ENCODE measurements at regions not wholly inside any gene's neighbourhood (a gene's known extent, or its start where the extent isn't known, plus 50 kb on each side); places are given as distances from the start of the nearest gene placed in this dataset.
"Not testable (repeated sequence)": the region's sequence is repeated elsewhere in the genome, so short reads cannot be mapped to it uniquely, and the experiment has no call there.

- H3K4me1 Mint-ChIP-seq (ENCODE audit: low read depth); H3K4me3 Mint-ChIP-seq; H3K27ac Mint-ChIP-seq; H3K27me3 Mint-ChIP-seq (ENCODE audit: low read depth); DNase-seq; ATAC-seq (replicated peaks in 1 of 2): not testable (repeated sequence)
- H3K9me3 Mint-ChIP-seq = peaks cover 11 to 15% of the 10 kb centered on the region in 2 donors
- H3K36me3 Mint-ChIP-seq (ENCODE audit: insufficient read depth in 2 of 2) = peaks cover 4 to 12% of the 10 kb centered on the region in 2 donors
Measured at GRCh38 chr6:4471515-4471914, 304.7 kb upstream of the CDYL start.

GRCh38 chr6:4470698-4471210, 305.4 kb upstream of the CDYL start:
- no peaks in the 10 kb centered on the region for H3K27me3 Mint-ChIP-seq (ENCODE audit: low read depth)
- no peak for ATAC-seq (replicated peaks in 1 of 2)
- no peak overlapping the region for H3K4me3 Mint-ChIP-seq

GRCh38 chr6:4466769-4467480, 309.3 kb upstream of the CDYL start:
- Mint-ChIP-seq H3K4me3 (no peak overlapping the region), H3K9me3 (peaks cover 4 to 10% of the 10 kb centered on the region in 2 donors), H3K4me1 (ENCODE audit: low read depth) (no peaks in the 10 kb centered on the region), H3K27ac (no peak overlapping the region), H3K27me3 (ENCODE audit: low read depth) (no peaks in the 10 kb centered on the region), H3K36me3 (ENCODE audit: insufficient read depth in 2 of 2) (peaks cover 0 to 9% of the 10 kb centered on the region in 2 donors)
- no peak for DNase-seq
- no peak for ATAC-seq (replicated peaks in 1 of 2)

More at GRCh38 chr6:4470698-4471210, 305.4 kb upstream of the CDYL start:
- DNase-seq = no peak
- peaks cover 5% of the 10 kb centered on the region for H3K4me1 Mint-ChIP-seq (ENCODE audit: low read depth)
- H3K9me3 Mint-ChIP-seq = peaks cover 11 to 15% of the 10 kb centered on the region in 2 donors
- peaks cover 4 to 12% of the 10 kb centered on the region in 2 donors for H3K36me3 Mint-ChIP-seq (ENCODE audit: insufficient read depth in 2 of 2)
- H3K27ac Mint-ChIP-seq = no peak overlapping the region

GRCh38 chr6:4466261-4466660, 309.9 kb upstream of the CDYL start:
- no peak for DNase-seq
- Mint-ChIP-seq H3K27ac (no peak overlapping the region), H3K4me1 (ENCODE audit: low read depth) (no peaks in the 10 kb centered on the region), H3K27me3 (ENCODE audit: low read depth) (no peaks in the 10 kb centered on the region), H3K4me3 (no peak overlapping the region), H3K36me3 (ENCODE audit: insufficient read depth in 2 of 2) (peaks cover 0 to 3% of the 10 kb centered on the region in 2 donors), H3K9me3 (peaks cover 3 to 5% of the 10 kb centered on the region in 2 donors)
- ATAC-seq (replicated peaks in 1 of 2) = no peak

- Mint-ChIP-seq H3K9me3 (no peaks in the 10 kb centered on the region), H3K4me1 (ENCODE audit: low read depth) (no peaks in the 10 kb centered on the region), H3K27ac (no peak overlapping the region), H3K36me3 (ENCODE audit: insufficient read depth in 2 of 2) (no peaks in the 10 kb centered on the region), H3K27me3 (ENCODE audit: low read depth) (no peaks in the 10 kb centered on the region), H3K4me3 (no peak overlapping the region)
- DNase-seq (no peak), ATAC-seq (replicated peaks in 1 of 2) (no peak)
Measured at GRCh38 chr6:4464638-4465037, 311.6 kb upstream of the CDYL start.

GRCh38 chr6:4463236-4463635, 313.0 kb upstream of the CDYL start:
- no peaks in the 10 kb centered on the region for H3K36me3 Mint-ChIP-seq (ENCODE audit: insufficient read depth in 2 of 2)
- DNase-seq (no peak), ATAC-seq (replicated peaks in 1 of 2) (no peak)
- H3K4me3 Mint-ChIP-seq = no peak overlapping the region
- H3K27ac Mint-ChIP-seq = no peak overlapping the region
- H3K9me3 Mint-ChIP-seq = no peaks in the 10 kb centered on the region
- H3K27me3 Mint-ChIP-seq (ENCODE audit: low read depth) = no peaks in the 10 kb centered on the region
- H3K4me1 Mint-ChIP-seq (ENCODE audit: low read depth) = no peaks in the 10 kb centered on the region

- DNase-seq (no peak), ATAC-seq (replicated peaks in 1 of 2) (no peak)
- Mint-ChIP-seq H3K36me3 (ENCODE audit: insufficient read depth in 2 of 2) (no peaks in the 10 kb centered on the region), H3K9me3 (no peaks in the 10 kb centered on the region), H3K4me1 (ENCODE audit: low read depth) (no peaks in the 10 kb centered on the region), H3K4me3 (no peak overlapping the region), H3K27me3 (ENCODE audit: low read depth) (no peaks in the 10 kb centered on the region), H3K27ac (no peak overlapping the region)
Measured at GRCh38 chr6:4460586-4461475, 315.4 kb upstream of the CDYL start.

GRCh38 chr6:4459996-4460395, 316.2 kb upstream of the CDYL start:
- H3K4me3 Mint-ChIP-seq = no peak overlapping the region
- H3K36me3 Mint-ChIP-seq (ENCODE audit: insufficient read depth in 2 of 2) = no peaks in the 10 kb centered on the region
- no peaks in the 10 kb centered on the region for H3K27me3 Mint-ChIP-seq (ENCODE audit: low read depth)
- no peak for ATAC-seq (replicated peaks in 1 of 2)
- H3K27ac Mint-ChIP-seq = no peak overlapping the region
- H3K4me1 Mint-ChIP-seq (ENCODE audit: low read depth) = no peaks in the 10 kb centered on the region
- H3K9me3 Mint-ChIP-seq = no peaks in the 10 kb centered on the region
- DNase-seq = no peak

GRCh38 chr6:4459032-4459431, 317.2 kb upstream of the CDYL start:
- no peak for ATAC-seq (replicated peaks in 1 of 2)
- Mint-ChIP-seq H3K27me3 (ENCODE audit: low read depth) (peaks cover 8% of the 10 kb centered on the region), H3K36me3 (ENCODE audit: insufficient read depth in 2 of 2) (no peaks in the 10 kb centered on the region), H3K4me3 (no peak overlapping the region), H3K9me3 (peaks cover 0 to under 1% of the 10 kb centered on the region in 2 donors), H3K27ac (no peak overlapping the region), H3K4me1 (ENCODE audit: low read depth) (no peaks in the 10 kb centered on the region)
- no peak for DNase-seq

GRCh38 chr6:4451718-4452117, 316.3 kb upstream of the ECI2 start:
- H3K36me3 Mint-ChIP-seq (ENCODE audit: insufficient read depth in 2 of 2) = peaks cover 0 to 3% of the 10 kb centered on the region in 2 donors
- H3K27ac Mint-ChIP-seq = no peak overlapping the region
- H3K9me3 Mint-ChIP-seq = peaks cover 3 to 5% of the 10 kb centered on the region in 2 donors
- DNase-seq = no peak
- H3K4me1 Mint-ChIP-seq (ENCODE audit: low read depth) = no peaks in the 10 kb centered on the region
- H3K4me3 Mint-ChIP-seq = no peak overlapping the region
- peaks cover 30% of the 10 kb centered on the region for H3K27me3 Mint-ChIP-seq (ENCODE audit: low read depth)
- no peak for ATAC-seq (replicated peaks in 1 of 2)

- peaks cover 30% of the 10 kb centered on the region for H3K27me3 Mint-ChIP-seq (ENCODE audit: low read depth)
- ATAC-seq (replicated peaks in 1 of 2) (no peak), DNase-seq (no peak)
- H3K36me3 Mint-ChIP-seq (ENCODE audit: insufficient read depth in 2 of 2) = peaks cover 0 to 3% of the 10 kb centered on the region in 2 donors
- H3K4me3 Mint-ChIP-seq = no peak overlapping the region
- H3K27ac Mint-ChIP-seq = no peak overlapping the region
- H3K4me1 Mint-ChIP-seq (ENCODE audit: low read depth) = no peaks in the 10 kb centered on the region
- peaks cover 3 to 5% of the 10 kb centered on the region in 2 donors for H3K9me3 Mint-ChIP-seq
Measured at GRCh38 chr6:4451081-4451480, 315.7 kb upstream of the ECI2 start.

GRCh38 chr6:4450237-4450636, 314.9 kb upstream of the ECI2 start:
- no peaks in the 10 kb centered on the region for H3K4me1 Mint-ChIP-seq (ENCODE audit: low read depth)
- peaks cover 3 to 5% of the 10 kb centered on the region in 2 donors for H3K9me3 Mint-ChIP-seq
- H3K36me3 Mint-ChIP-seq (ENCODE audit: insufficient read depth in 2 of 2) = peaks cover 0 to 3% of the 10 kb centered on the region in 2 donors
- ATAC-seq (replicated peaks in 1 of 2) (no peak), DNase-seq (no peak)
- no peak overlapping the region for H3K4me3 Mint-ChIP-seq
- H3K27ac Mint-ChIP-seq = no peak overlapping the region
- peaks cover 30% of the 10 kb centered on the region for H3K27me3 Mint-ChIP-seq (ENCODE audit: low read depth)

GRCh38 chr6:4449409-4449808, 314.0 kb upstream of the ECI2 start:
- Mint-ChIP-seq H3K27me3 (ENCODE audit: low read depth) (peaks cover 26% of the 10 kb centered on the region), H3K4me3 (no peak overlapping the region), H3K4me1 (ENCODE audit: low read depth) (no peaks in the 10 kb centered on the region), H3K27ac (no peak overlapping the region), H3K9me3 (peaks cover 3 to 5% of the 10 kb centered on the region in 2 donors), H3K36me3 (ENCODE audit: insufficient read depth in 2 of 2) (peaks cover 0 to 3% of the 10 kb centered on the region in 2 donors)
- DNase-seq (no peak), ATAC-seq (replicated peaks in 1 of 2) (no peak)

All from activated T-cell treated with anti-CD3 and anti-CD28 coated beads, Interleukin-2, amount 50 U/mL, for 72 hours (primary cell).